Kidney (tissue), 13 donors: ENCODE measurements at regions not wholly inside any gene's neighbourhood (a gene's known extent, or its start where the extent isn't known, plus 50 kb on each side); places are given as distances from the start of the nearest gene placed in this dataset.

ENCODE experiments used
- DNase-seq, 5 donors: peaks; one replicate each; pipeline ENCODE4 v3.0.0-alpha.2; 2013 to 2020
- FAIRE-seq: peaks from 2 replicates; lab custom pipeline; 2012; peaks lifted over from hg19 to GRCh38; lab: Jason Lieb, UNC
- H3K27ac ChIP-seq, 2 donors: one replicate each; pipeline ENCODE4 v1.7.0; 2013; ENCODE audit warnings: low read depth in 2 of 2, low read length in 2 of 2, inconsistent platforms in 1 of 2
- H3K27me3 ChIP-seq: one replicate; pipeline ENCODE4 v1.7.1; 2013; ENCODE audit warnings: low read length, inconsistent platforms; ENCODE audit not compliant: control insufficient read depth, insufficient read depth
- H3K36me3 ChIP-seq, 3 donors: one replicate each; pipeline versions ENCODE4 v1.7.0 to v1.7.1; 2013; ENCODE audit warnings: low read length in 3 of 3, control low read depth in 1 of 3, inconsistent platforms in 1 of 3; ENCODE audit not compliant: insufficient read depth in 3 of 3, control insufficient read depth in 2 of 3
- H3K4me1 ChIP-seq, 3 donors: one replicate each; pipeline versions ENCODE4 v1.7.0 to v1.7.1; 2013; ENCODE audit warnings: low read length in 3 of 3, inconsistent platforms in 1 of 3, low read depth in 1 of 3; ENCODE audit not compliant: control insufficient read depth in 2 of 3, insufficient read depth in 2 of 3
- H3K4me3 ChIP-seq, 3 donors: one replicate each; pipeline versions ENCODE4 v1.7.0 to v1.8.1; 2013; ENCODE audit warnings: low read length in 3 of 3, control low read depth in 1 of 3, inconsistent platforms in 1 of 3
- H3K9ac ChIP-seq, 3 donors: one replicate each; pipeline versions ENCODE4 v1.7.0 to v1.7.1; 2013; ENCODE audit warnings: low read length in 3 of 3, control low read depth in 1 of 3, inconsistent platforms in 1 of 3
- H3K9me3 ChIP-seq, 3 donors: one replicate each; pipeline versions ENCODE4 v1.7.0 to v1.7.1; 2013; ENCODE audit warnings: low read length in 3 of 3, control low read depth in 1 of 3, inconsistent platforms in 1 of 3; ENCODE audit not compliant: control insufficient read depth in 2 of 3, insufficient read depth in 1 of 3
- intact Hi-C: fragments of 100-400 bp; cut with DNase I; formaldehyde crosslinking; loops from one replicate; pipeline ENCODE4 v1.11.1; 2022
- TF ChIP-seq, protein P1 (sequence below): IDR thresholded peaks from 3 replicates; pipeline ENCODE4 v1.5.1; 2012; ENCODE audit warnings: mild to moderate bottlenecking, moderate library complexity, borderline replicate concordance; ENCODE audit not compliant: insufficient read depth; ENCODE audit errors: extremely low read depth
- donor health status: control.
- donor health status: control.
- donor health status: control.
- donor health status: control.
- donor health status: control.
- donor health status: DM: yes; HTN: yes; CAD: no.
- donor health status: Normal renal cell carcinoma (clear cell type).

DNA sequence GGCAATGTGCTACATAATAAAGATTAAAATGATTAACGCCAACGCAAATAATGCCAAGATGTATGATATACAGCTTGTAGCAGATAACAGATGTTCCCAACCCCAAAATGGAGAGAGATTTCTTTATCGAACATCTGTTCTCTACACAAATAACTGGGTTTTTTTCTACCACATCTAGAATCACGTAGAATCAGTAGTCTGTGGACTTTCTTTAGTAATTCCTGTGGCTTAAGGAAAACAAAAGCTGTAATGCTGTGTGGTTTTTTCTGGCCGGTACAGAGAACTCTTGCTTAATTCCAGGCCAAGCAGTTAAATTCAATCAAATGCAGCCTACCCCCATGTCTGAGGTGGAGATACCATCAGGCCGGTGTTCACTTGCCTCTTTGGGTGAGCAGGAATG is 303.4 kb downstream of the FAT3 start:
- intact Hi-C loops: no loop called here
- DNase-seq (peak in 2 of 5 donors; percentile 22 to 61), FAIRE-seq (no peak)
- no peak overlapping the region for H3K9ac ChIP-seq
- H3K36me3 ChIP-seq: no peaks in the 10 kb centered on the region
- H3K27me3 ChIP-seq: no peaks in the 10 kb centered on the region
- no peaks in the 10 kb centered on the region for H3K9me3 ChIP-seq
- no peaks in the 10 kb centered on the region for H3K4me1 ChIP-seq
- no peak overlapping the region for H3K4me3 ChIP-seq
- TF ChIP-seq, protein P1, sequence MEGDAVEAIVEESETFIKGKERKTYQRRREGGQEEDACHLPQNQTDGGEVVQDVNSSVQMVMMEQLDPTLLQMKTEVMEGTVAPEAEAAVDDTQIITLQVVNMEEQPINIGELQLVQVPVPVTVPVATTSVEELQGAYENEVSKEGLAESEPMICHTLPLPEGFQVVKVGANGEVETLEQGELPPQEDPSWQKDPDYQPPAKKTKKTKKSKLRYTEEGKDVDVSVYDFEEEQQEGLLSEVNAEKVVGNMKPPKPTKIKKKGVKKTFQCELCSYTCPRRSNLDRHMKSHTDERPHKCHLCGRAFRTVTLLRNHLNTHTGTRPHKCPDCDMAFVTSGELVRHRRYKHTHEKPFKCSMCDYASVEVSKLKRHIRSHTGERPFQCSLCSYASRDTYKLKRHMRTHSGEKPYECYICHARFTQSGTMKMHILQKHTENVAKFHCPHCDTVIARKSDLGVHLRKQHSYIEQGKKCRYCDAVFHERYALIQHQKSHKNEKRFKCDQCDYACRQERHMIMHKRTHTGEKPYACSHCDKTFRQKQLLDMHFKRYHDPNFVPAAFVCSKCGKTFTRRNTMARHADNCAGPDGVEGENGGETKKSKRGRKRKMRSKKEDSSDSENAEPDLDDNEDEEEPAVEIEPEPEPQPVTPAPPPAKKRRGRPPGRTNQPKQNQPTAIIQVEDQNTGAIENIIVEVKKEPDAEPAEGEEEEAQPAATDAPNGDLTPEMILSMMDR: no peak
- H3K27ac ChIP-seq: no peak overlapping the region

DNA sequence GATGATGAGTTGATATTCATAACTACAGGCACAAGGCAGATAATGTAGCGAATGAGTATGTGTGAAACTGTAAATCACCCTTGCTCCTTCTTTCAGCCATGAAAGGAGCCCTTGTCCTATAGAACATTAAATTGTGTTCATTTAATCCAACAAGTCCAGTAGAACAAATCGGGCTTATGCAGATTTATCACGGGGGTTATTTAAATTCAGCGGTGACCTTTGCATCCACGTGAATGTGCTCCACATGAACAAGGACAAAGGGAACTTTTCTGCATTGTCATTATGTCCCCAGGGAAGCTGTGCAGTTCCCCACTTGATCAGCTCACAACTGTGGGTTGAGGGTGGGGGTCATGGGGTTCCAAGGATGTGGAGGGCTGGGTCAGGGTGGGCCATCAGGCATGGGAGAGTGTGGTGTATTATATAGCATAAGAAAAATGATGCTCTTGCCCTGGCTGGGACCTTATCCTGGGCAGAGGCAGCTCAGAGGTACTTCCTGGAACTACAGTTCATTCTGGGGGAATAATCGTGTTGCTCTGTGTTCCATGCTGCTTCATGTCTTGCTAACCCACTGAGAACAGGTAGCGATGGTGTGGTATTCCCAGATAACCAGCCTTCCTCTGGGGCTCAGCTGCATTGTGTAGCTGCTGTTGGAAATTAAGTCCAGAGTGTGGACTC is 306.6 kb downstream of the FAT3 start:
- Histone ChIP-seq H3K27me3 (no peaks in the 10 kb centered on the region), H3K36me3 (no peaks in the 10 kb centered on the region), H3K9ac (no peak overlapping the region), H3K4me1 (no peaks in the 10 kb centered on the region), H3K4me3 (no peak overlapping the region), H3K9me3 (no peaks in the 10 kb centered on the region), H3K27ac (no peak overlapping the region)
- no peak for FAIRE-seq
- TF ChIP-seq, protein P1: no peak
- DNase-seq: no peak
- intact Hi-C loops: no loop called here

DNA sequence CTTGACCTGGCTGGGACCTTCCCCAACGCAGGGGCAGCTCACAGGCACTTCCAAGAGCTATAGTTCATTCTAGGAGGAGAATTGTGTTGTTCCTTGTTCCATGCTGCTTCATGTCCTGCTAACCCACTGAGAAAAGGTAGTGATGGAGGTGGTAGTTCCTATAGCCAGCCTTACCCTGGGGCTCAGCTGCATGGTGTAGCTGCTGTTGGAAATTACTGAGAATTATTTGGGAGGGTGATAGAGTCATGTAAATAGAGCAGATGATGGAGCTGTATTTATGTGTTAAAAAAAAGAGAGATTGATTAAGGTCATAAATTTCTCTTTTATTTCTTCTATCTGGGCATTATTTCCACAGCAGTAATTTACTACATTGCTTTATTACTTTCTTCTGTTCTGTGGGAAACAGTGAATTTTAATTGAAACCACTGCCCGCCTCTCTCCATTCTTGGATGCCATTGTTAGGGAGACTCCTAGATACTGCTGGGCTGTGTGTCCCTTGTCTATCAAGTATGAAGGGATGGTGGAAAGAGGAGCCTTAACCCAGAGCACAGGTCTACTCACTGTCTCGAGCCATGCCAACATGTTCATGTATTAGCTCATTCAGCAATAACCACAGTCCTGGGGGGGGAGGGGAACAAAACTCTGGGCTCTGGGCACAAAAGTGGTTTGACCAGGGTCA is 309.2 kb downstream of the FAT3 start:
- DNase-seq: peak in 2 of 5 donors; percentile 10 to 16
- TF ChIP-seq, protein P1: no peak
- intact Hi-C loops: no loop called here

More for the DNA sequence above, 309.2 kb downstream of the FAT3 start:
- Histone ChIP-seq H3K27me3 (no peaks in the 10 kb centered on the region), H3K9me3 (no peaks in the 10 kb centered on the region), H3K36me3 (no peaks in the 10 kb centered on the region), H3K4me1 (no peaks in the 10 kb centered on the region), H3K27ac (no peak overlapping the region), H3K4me3 (no peak overlapping the region), H3K9ac (no peak overlapping the region)
- FAIRE-seq: no peak
